ENCODE measurements at regions not wholly inside any gene's neighbourhood (a gene's known extent, or its start where the extent isn't known, plus 50 kb on each side); places are given as distances from the start of the nearest gene placed in this dataset.

DNA sequence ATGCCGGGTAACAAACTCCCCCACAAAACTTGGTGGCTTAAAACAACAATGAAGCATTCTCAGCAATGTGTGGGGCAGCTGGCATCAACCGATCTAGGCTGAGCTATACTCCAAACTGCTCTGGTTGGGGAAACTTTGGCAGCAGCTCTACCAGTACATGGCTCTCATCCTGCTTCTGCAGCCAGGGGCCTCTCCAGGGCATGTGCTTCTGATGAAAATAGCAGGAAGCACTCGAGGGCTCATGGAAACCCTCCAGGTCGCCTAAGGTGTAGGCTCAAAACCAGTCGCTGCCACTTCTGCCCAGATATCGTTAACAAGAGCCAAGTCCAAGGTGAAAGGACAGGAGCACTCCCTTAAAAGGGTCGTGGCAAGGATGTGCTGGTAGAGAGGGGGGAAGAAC lies 134.1 kb downstream of the TEX36 start:
- TF ChIP-seq, protein P1, sequence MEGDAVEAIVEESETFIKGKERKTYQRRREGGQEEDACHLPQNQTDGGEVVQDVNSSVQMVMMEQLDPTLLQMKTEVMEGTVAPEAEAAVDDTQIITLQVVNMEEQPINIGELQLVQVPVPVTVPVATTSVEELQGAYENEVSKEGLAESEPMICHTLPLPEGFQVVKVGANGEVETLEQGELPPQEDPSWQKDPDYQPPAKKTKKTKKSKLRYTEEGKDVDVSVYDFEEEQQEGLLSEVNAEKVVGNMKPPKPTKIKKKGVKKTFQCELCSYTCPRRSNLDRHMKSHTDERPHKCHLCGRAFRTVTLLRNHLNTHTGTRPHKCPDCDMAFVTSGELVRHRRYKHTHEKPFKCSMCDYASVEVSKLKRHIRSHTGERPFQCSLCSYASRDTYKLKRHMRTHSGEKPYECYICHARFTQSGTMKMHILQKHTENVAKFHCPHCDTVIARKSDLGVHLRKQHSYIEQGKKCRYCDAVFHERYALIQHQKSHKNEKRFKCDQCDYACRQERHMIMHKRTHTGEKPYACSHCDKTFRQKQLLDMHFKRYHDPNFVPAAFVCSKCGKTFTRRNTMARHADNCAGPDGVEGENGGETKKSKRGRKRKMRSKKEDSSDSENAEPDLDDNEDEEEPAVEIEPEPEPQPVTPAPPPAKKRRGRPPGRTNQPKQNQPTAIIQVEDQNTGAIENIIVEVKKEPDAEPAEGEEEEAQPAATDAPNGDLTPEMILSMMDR (conservative IDR thresholded peaks at IDR 0.05; ENCODE audit: low read length) = no peak
- no peak for TF ChIP-seq EZH2phosphoT487 (IDR thresholded peaks at IDR 0.05; ENCODE audit: borderline replicate concordance, low read depth, low read length)

All from OCI-LY7 (cell line).